ENCODE measurements at regions not wholly inside any gene's neighbourhood (a gene's known extent, or its start where the extent isn't known, plus 50 kb on each side); places are given as distances from the start of the nearest gene placed in this dataset.

DNA sequence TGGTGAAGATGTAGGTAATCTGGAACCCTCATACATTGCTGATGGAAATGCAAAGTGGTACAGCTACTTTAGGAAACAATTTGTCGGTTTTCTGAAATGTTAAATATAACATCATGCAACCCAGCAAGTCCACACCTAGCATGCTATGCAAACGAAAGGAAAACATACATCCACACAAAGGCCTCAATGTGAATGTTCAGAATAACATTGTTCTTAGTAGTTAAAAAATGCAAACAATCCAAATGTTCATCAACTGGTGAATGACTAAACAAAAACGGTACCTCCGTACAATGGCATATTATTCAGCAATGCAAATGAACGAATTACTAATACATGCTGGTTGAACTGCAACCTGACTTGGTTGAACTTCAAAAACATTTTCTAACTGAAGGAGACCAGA, 423.3 kb upstream of the THRB start:
- no peak for DNase-seq (ENCODE audit: low read depth)
- TF ChIP-seq, protein P1, sequence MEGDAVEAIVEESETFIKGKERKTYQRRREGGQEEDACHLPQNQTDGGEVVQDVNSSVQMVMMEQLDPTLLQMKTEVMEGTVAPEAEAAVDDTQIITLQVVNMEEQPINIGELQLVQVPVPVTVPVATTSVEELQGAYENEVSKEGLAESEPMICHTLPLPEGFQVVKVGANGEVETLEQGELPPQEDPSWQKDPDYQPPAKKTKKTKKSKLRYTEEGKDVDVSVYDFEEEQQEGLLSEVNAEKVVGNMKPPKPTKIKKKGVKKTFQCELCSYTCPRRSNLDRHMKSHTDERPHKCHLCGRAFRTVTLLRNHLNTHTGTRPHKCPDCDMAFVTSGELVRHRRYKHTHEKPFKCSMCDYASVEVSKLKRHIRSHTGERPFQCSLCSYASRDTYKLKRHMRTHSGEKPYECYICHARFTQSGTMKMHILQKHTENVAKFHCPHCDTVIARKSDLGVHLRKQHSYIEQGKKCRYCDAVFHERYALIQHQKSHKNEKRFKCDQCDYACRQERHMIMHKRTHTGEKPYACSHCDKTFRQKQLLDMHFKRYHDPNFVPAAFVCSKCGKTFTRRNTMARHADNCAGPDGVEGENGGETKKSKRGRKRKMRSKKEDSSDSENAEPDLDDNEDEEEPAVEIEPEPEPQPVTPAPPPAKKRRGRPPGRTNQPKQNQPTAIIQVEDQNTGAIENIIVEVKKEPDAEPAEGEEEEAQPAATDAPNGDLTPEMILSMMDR (conservative IDR thresholded peaks at IDR 0.05; ENCODE audit: low read depth, low read length): no peak
- H3K4me3 ChIP-seq (ENCODE audit: low read depth, low read length): no peak overlapping the region

DNA sequence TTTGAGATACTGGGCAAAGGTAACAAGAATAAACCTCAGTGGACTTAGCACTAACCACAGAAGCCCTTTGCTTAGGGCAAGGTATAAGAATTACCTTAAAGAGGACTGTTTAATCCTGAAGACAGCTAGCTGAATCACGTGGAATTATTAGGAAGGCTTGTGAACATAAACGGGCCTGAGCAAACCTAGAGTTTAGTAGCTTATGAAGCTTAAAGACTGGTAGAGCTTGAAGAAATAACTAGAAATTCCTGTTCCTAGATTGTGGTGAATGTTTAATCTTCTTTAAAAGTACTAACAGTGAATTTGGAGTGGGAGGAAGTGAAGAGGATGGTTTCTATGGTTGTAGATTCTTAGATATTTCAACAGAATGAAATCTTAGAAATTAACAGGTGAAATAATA, 428.9 kb upstream of the THRB start:
- no peak overlapping the region for H3K4me3 ChIP-seq (ENCODE audit: low read depth, low read length)
- TF ChIP-seq, protein P1 (conservative IDR thresholded peaks at IDR 0.05; ENCODE audit: low read depth, low read length): no peak
- peak; percentile 6 for DNase-seq (ENCODE audit: low read depth)

DNA sequence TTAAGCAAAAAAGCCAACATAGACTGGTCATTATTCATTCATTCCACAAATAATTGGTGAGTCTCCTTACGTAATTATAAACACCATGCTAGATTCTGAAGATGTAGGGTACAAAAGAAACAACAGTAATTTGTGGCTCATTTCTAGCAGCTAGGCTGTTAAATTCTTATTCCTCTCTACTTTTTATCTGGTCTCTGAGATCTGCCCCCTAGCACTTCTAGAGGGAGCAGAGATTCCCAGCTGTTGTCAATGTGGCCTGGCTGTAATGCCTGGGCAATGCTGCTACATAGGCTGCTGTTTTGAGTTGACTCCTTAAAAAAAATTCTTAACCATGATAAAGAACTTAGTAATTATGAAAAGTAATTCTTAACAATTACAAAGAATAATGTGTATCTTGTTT, 434.9 kb upstream of the THRB start:
- H3K4me3 ChIP-seq (ENCODE audit: low read depth, low read length): no peak overlapping the region
- no peak for DNase-seq (ENCODE audit: low read depth)
- TF ChIP-seq, protein P1 (conservative IDR thresholded peaks at IDR 0.05; ENCODE audit: low read depth, low read length): no peak

DNA sequence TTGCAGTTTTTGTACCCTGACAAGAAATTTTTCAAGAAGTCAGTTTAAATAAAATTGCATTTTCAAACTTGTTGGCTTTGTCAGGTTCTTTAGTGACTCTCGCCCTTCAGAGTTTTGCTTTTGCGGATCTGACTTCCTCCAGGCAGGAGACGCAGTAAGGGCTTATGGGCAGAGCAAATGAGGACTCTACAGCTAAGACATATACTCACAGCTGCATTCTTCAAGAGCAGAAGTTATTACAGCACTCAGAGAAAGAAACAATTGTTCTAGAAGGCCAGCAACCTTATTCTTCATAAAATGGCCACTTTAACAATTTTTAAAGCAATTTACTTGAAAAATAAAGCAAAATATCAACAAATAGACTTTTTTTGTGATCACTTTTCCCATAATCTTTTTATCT, 438.8 kb upstream of the THRB start:
- TF ChIP-seq, protein P1 (conservative IDR thresholded peaks at IDR 0.05; ENCODE audit: low read depth, low read length): no peak
- H3K4me3 ChIP-seq (ENCODE audit: low read depth, low read length): no peak overlapping the region
- no peak for DNase-seq (ENCODE audit: low read depth)

DNA sequence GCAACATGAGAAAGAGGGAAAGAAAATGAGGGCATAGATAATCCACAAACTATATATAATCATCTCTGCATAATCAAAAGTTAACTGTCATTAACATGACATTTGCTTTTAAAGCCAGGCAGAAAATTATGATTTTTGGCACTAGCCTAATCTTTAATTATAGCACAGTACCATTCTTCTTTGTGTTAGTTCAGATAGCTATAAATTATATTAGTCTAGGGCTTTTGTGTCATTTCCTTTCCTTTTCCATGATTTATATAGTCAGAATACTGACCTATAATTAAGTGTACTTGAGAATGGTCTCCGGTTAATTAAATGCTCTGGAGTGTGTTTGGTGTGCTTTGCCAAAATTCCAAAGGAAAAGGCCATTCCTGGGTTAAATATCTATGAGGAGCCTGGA, 441.9 kb upstream of the THRB start:
- no peak for DNase-seq (ENCODE audit: low read depth)
- TF ChIP-seq, protein P1 (conservative IDR thresholded peaks at IDR 0.05; ENCODE audit: low read depth, low read length): no peak
- no peak overlapping the region for H3K4me3 ChIP-seq (ENCODE audit: low read depth, low read length)

DNA sequence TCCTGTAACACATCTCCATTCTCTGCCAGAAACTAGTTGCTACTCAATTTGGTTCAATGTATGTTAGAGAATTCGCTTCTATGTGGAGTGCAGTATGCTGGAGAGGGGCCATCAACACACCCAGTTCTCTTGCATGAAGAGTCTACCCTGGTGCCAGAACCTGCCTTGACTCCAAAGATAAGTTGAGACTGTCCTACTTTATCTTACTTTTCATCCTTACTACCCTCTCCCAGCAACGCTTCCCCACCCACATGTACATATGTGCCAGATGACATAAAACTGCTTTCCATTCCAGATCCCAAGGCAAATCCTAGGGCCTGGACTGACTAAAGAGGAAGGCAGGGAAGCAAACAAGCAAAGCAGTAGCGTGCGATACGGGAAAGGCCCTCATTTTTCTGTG, 442.6 kb upstream of the THRB start:
- no peak overlapping the region for H3K4me3 ChIP-seq (ENCODE audit: low read depth, low read length)
- DNase-seq (ENCODE audit: low read depth): no peak
- TF ChIP-seq, protein P1 (conservative IDR thresholded peaks at IDR 0.05; ENCODE audit: low read depth, low read length): no peak

DNA sequence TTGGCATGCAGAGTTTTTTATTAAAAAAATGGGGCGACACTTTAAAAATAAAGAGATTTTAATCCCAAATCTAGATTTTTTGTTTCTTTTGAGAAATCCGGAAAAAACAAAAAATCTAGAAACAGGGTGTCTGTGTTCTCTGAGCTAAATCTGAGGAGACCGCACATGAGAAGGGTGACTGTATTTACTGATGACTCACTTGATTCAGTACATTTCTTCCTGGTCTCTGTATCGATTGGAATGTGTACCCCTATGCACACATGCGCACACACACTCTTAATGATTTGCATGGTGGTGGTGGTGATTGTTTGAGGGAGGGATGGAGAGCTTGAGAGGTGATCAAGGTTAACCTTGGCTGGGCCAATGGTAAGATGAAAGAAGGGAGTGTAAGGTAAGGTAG, 443.1 kb upstream of the THRB start:
- no peak overlapping the region for H3K4me3 ChIP-seq (ENCODE audit: low read depth, low read length)
- TF ChIP-seq, protein P1 (conservative IDR thresholded peaks at IDR 0.05; ENCODE audit: low read depth, low read length): no peak
- no peak for DNase-seq (ENCODE audit: low read depth)

Measured in epithelial cell of proximal tubule (primary cell).